H1 (cell line): ENCODE measurements at regions not wholly inside any gene's neighbourhood (a gene's known extent, or its start where the extent isn't known, plus 50 kb on each side); places are given as distances from the start of the nearest gene placed in this dataset.

Experiments used
- CTCF ChIA-PET: fragments of 300-600 bp; sonication (Branson Sonifier 250); formaldehyde crosslinking; loops from one replicate; lab custom pipeline; 2021; ENCODE audit not compliant: partially characterized antibody; lab: Charles Lee
- POLR2A ChIA-PET: fragments of 300-600 bp; sonication (Branson Sonifier 250); formaldehyde crosslinking; loops from one replicate; lab custom pipeline; 2021; ENCODE audit warnings: inconsistent platforms; ENCODE audit not compliant: partially characterized antibody; lab: Charles Lee
- DNase-seq, 2 experiments: peaks; one replicate each; pipeline versions ENCODE4 v3.0.0 to v3.0.0-alpha.2; 2010 to 2022; ENCODE audit warnings: low spot score in 2 of 2, low read depth in 1 of 2, mixed read lengths in 1 of 2
- FAIRE-seq: peaks from 2 replicates; lab custom pipeline; 2011; peaks lifted over from hg19 to GRCh38; lab: Jason Lieb, UNC
- H2AFZ ChIP-seq: 2 replicates; pipeline ENCODE4 v1.8.1; 2012; ENCODE audit warnings: low read length, inconsistent platforms
- H2AK5ac ChIP-seq: 2 replicates; pipeline ENCODE4 v1.6.1; 2013; ENCODE audit warnings: low read depth, low read length
- H2BK120ac ChIP-seq: replicated peaks from 2 replicates; pipeline ENCODE3; 2013; ENCODE audit warnings: low read depth, low read length, inconsistent platforms
- H2BK12ac ChIP-seq: 2 replicates; pipeline ENCODE4 v1.6.1; 2013; ENCODE audit warnings: low read depth, low read length
- H2BK15ac ChIP-seq: 2 replicates; pipeline ENCODE4 v1.6.1; 2013; ENCODE audit warnings: low read length
- H2BK20ac ChIP-seq: 2 replicates; pipeline ENCODE4 v1.6.1; 2013; ENCODE audit warnings: low read length
- H2BK5ac ChIP-seq: 2 replicates; pipeline ENCODE4 v1.6.1; 2013; ENCODE audit warnings: low read depth, low read length
- H3K14ac ChIP-seq: 2 replicates; pipeline ENCODE4 v1.6.1; 2013; ENCODE audit warnings: inconsistent platforms; ENCODE audit not compliant: insufficient read length
- H3K18ac ChIP-seq: 2 replicates; pipeline ENCODE4 v1.6.1; 2013; ENCODE audit warnings: low read length; ENCODE audit errors: extremely low read depth
- H3K23ac ChIP-seq: 2 replicates; pipeline ENCODE4 v1.6.1; 2013; ENCODE audit warnings: inconsistent platforms; ENCODE audit not compliant: insufficient read length
- H3K23me2 ChIP-seq: 2 replicates; pipeline ENCODE4 v1.6.1; 2013; ENCODE audit warnings: low read depth, low read length
- H3K27ac ChIP-seq: 2 replicates; pipeline ENCODE4 v1.6.1; 2011; ENCODE audit warnings: low read depth, low read length, inconsistent platforms
- H3K27me3 ChIP-seq, 4 experiments: replicated peaks in 1 of 4; 1 replicate in 1 of 4; 2 replicates in 3 of 4; pipeline versions ENCODE4 v1.6.1 to v1.8.1; 2011 to 2013; ENCODE audit warnings: low read length in 3 of 4, mild to moderate bottlenecking in 3 of 4, inconsistent platforms in 2 of 4, mixed read lengths in 2 of 4, moderate library complexity in 1 of 4; ENCODE audit not compliant: control insufficient read depth in 3 of 4, insufficient read depth in 3 of 4; ENCODE audit errors: extremely low read depth in 1 of 4
- H3K36me3 ChIP-seq, 4 experiments: 2 replicates each; pipeline versions ENCODE4 v1.6.1 to v1.8.1; 2011 to 2013; ENCODE audit warnings: mild to moderate bottlenecking in 4 of 4, low read length in 3 of 4, moderate library complexity in 2 of 4, control low read depth in 1 of 4, inconsistent platforms in 1 of 4; ENCODE audit not compliant: insufficient read depth in 4 of 4, control insufficient read depth in 2 of 4
- H3K4ac ChIP-seq: replicated peaks from 2 replicates; pipeline ENCODE3; 2013; ENCODE audit warnings: low read length, low read depth, mixed read lengths, inconsistent platforms; ENCODE audit not compliant: insufficient read length
- H3K4me1 ChIP-seq, 4 experiments: replicated peaks in 1 of 4; 1 replicate in 1 of 4; 2 replicates in 3 of 4; pipeline versions ENCODE4 v1.6.1 to v1.8.1; 2011 to 2013; ENCODE audit warnings: low read length in 3 of 4, inconsistent platforms in 2 of 4, mixed read lengths in 1 of 4; ENCODE audit not compliant: insufficient read depth in 4 of 4, control insufficient read depth in 3 of 4
- H3K4me2 ChIP-seq, 2 experiments: 2 replicates each; pipeline versions ENCODE4 v1.6.1 to v1.8.1; 2011 to 2013; ENCODE audit warnings: low read depth in 2 of 2, low read length in 2 of 2, control low read depth in 1 of 2, inconsistent platforms in 1 of 2, mild to moderate bottlenecking in 1 of 2; ENCODE audit not compliant: insufficient read depth in 1 of 2
- H3K4me3 ChIP-seq, 4 experiments: fragments of 200-600, 300-600 bp in 1 of 4; sonication (generic), shearing (Covaris generic), sonication (Bioruptor Twin) in 1 of 4; 2 replicates each; pipeline versions ENCODE4 v1.5.1 to v1.8.1; 2011 to 2016; ENCODE audit warnings: low read length in 4 of 4, low read depth in 3 of 4, control low read depth in 2 of 4, inconsistent platforms in 2 of 4, mild to moderate bottlenecking in 2 of 4, mixed read lengths in 1 of 4, moderate library complexity in 1 of 4; ENCODE audit not compliant: insufficient read depth in 2 of 4; ENCODE audit errors: extremely low read depth in 1 of 4
- H3K56ac ChIP-seq: replicated peaks from 2 replicates; pipeline ENCODE3; 2013; ENCODE audit warnings: low read depth, mild to moderate bottlenecking, mixed read lengths, low read length, inconsistent platforms; ENCODE audit not compliant: insufficient read length
- H3K79me1 ChIP-seq: 2 replicates; pipeline ENCODE4 v1.6.1; 2013; ENCODE audit warnings: low read depth, low read length, control low read depth
- H3K79me2 ChIP-seq, 2 experiments: 2 replicates each; pipeline versions ENCODE4 v1.6.1 to v1.8.1; 2012 to 2013; ENCODE audit warnings: low read length in 2 of 2, mild to moderate bottlenecking in 2 of 2, inconsistent platforms in 1 of 2; ENCODE audit not compliant: insufficient read depth in 2 of 2, control insufficient read depth in 1 of 2
- H3K9ac ChIP-seq, 4 experiments: replicated peaks in 1 of 4; 1 replicate in 1 of 4; 2 replicates in 3 of 4; pipeline versions ENCODE4 v1.6.1 to v1.8.1; 2011 to 2013; ENCODE audit warnings: low read depth in 3 of 4, low read length in 3 of 4, control low read depth in 2 of 4, mild to moderate bottlenecking in 2 of 4, moderate library complexity in 2 of 4, inconsistent platforms in 1 of 4; ENCODE audit errors: extremely low read depth in 1 of 4
- H3K9me3 ChIP-seq, 2 experiments: 2 replicates each; pipeline versions ENCODE4 v1.6.1 to v1.8.1; 2012 to 2013; ENCODE audit warnings: mild to moderate bottlenecking in 2 of 2, moderate library complexity in 2 of 2, control low read depth in 1 of 2, inconsistent platforms in 1 of 2, low read depth in 1 of 2, low read length in 1 of 2, mixed read lengths in 1 of 2; ENCODE audit not compliant: insufficient read depth in 2 of 2
- H4K20me1 ChIP-seq, 2 experiments: replicated peaks in 1 of 2; 2 replicates each; pipeline versions ENCODE3 to v1.8.1; 2011 to 2013; ENCODE audit warnings: inconsistent platforms in 2 of 2, low read length in 2 of 2, mild to moderate bottlenecking in 1 of 2; ENCODE audit not compliant: insufficient read depth in 2 of 2, control insufficient read depth in 1 of 2
- H4K5ac ChIP-seq: 2 replicates; pipeline ENCODE4 v1.6.1; 2013; ENCODE audit warnings: low read length, low read depth, mixed read lengths, inconsistent platforms; ENCODE audit not compliant: insufficient read length
- H4K8ac ChIP-seq: 2 replicates; pipeline ENCODE4 v1.8.0; 2013; ENCODE audit warnings: mild to moderate bottlenecking, moderate library complexity, low read length, inconsistent platforms; ENCODE audit not compliant: insufficient read depth; ENCODE audit errors: extremely low read depth
- H4K91ac ChIP-seq: replicated peaks from 2 replicates; pipeline ENCODE3; 2013; ENCODE audit warnings: low read length, mixed read lengths, inconsistent platforms; ENCODE audit not compliant: insufficient read length
- ATF2 ChIP-seq: IDR thresholded peaks from 2 replicates; pipeline ENCODE4 v1.6.1; 2012; ENCODE audit warnings: low read length, inconsistent platforms
- CEBPB ChIP-seq: IDR thresholded peaks from 2 replicates; pipeline ENCODE4 v1.6.1; 2012; ENCODE audit warnings: low read depth, low read length
- CTCF ChIP-seq, 3 experiments: IDR thresholded peaks; 1 replicate in 2 of 3; 2 replicates in 1 of 3; pipeline versions ENCODE4 v1.5.1 to v1.6.1; 2011; ENCODE audit warnings: low read length in 3 of 3, mild to moderate bottlenecking in 3 of 3, inconsistent platforms in 2 of 3, low read depth in 1 of 3, moderate library complexity in 1 of 3; ENCODE audit not compliant: insufficient read depth in 1 of 3; ENCODE audit errors: control extremely low read depth in 1 of 3
- GTF2F1 ChIP-seq: IDR thresholded peaks from 2 replicates; pipeline ENCODE4 v1.6.1; 2012; ENCODE audit warnings: low read depth, low read length, improper control_type of control experiment, borderline replicate concordance
- POLR2AphosphoS5 ChIP-seq: IDR thresholded peaks from 2 replicates; pipeline ENCODE4 v1.6.1; 2011; ENCODE audit warnings: low read depth, low read length
- RBBP5 ChIP-seq: IDR thresholded peaks from 2 replicates; pipeline ENCODE4 v1.7.1; 2012; ENCODE audit warnings: low read depth, mild to moderate bottlenecking, inconsistent platforms, low read length, moderate library complexity, borderline replicate concordance
- RNF2 ChIP-seq: fragments of 200-900, 300-1000 bp; sonication (generic); IDR thresholded peaks from 2 replicates; pipeline ENCODE4 v1.7.1; 2016; ENCODE audit warnings: borderline replicate concordance, low read depth, mild to moderate bottlenecking, antibody characterized with exemption, low read length; ENCODE audit not compliant: poor library complexity, severe bottlenecking; ENCODE audit errors: missing control alignments
- SIRT6 ChIP-seq: IDR thresholded peaks from one replicate; pipeline ENCODE4 v1.7.1; 2012; ENCODE audit warnings: low read length, inconsistent platforms
- WGBS, 2 experiments: shearing (Covaris generic) in 1 of 2; methylation state at CpG; one replicate each; pipeline versions ENCODE4 v1.1.6 to v1.1.7; 2013 to 2015; ENCODE audit warnings: low lambda C conversion rate in 2 of 2, mixed read lengths in 2 of 2, inconsistent platforms in 1 of 2, low coverage in 1 of 2, missing lambda C conversion rate in 1 of 2; ENCODE audit not compliant: insufficient replicate concordance in 2 of 2, insufficient coverage in 1 of 2, insufficient read length in 1 of 2; ENCODE audit errors: extremely low coverage in 1 of 2, missing lambda C conversion rate in 1 of 2; 5-methylcytosine and 5-hydroxymethylcytosine counted together
- TF ChIP-seq, protein P1 (sequence below): IDR thresholded peaks from 2 replicates; pipeline ENCODE4 v1.6.1; 2011; ENCODE audit warnings: low read length, improper control_type of control experiment

DNA sequence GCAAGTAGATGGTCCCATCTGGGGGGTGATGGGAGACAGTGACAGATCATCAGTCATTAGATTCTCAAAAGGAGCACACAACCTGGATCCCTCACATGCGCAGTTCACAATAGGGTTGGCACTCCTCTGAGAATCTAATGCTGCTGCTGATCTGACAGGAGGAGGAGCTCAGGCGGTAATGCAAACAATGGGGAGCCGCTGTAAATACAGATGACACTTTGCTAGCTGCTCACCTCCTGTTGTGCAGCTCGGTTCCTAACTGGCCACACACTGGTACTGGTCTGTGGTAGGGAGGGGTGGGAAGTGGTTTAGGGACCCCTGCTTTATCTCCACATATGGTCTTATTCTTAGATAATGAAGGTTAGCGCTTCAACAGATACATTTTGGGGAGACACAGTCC, 506.6 kb downstream of the PLCL1 start:
- Histone ChIP-seq H3K14ac (no peak overlapping the region), H4K8ac (no peak overlapping the region), H3K23me2 (no peaks in the 10 kb centered on the region; the same call in 1 of the 2 replicates), H3K4me1 (no peaks in the 10 kb centered on the region; a peak in 2 of 7 replicates), H3K79me2 (no peaks in the 10 kb centered on the region), H3K27ac (no peak overlapping the region), H4K20me1 (no peaks in the 10 kb centered on the region), H2AFZ (no peak overlapping the region), H4K5ac (no peak overlapping the region), H2AK5ac (no peak overlapping the region), H3K56ac (no peak overlapping the region), H4K91ac (no peak overlapping the region), H3K23ac (no peak overlapping the region), H3K4ac (no peak overlapping the region), H3K4me2 (no peak overlapping the region), H3K79me1 (no peaks in the 10 kb centered on the region), H2BK20ac (no peak overlapping the region), H3K9me3 (no peaks in the 10 kb centered on the region), H3K27me3 (no peaks in the 10 kb centered on the region), H2BK5ac (no peak overlapping the region), H3K18ac (no peak overlapping the region), H2BK15ac (no peak overlapping the region), H3K4me3 (no peak overlapping the region), H3K9ac (no peak overlapping the region), H2BK120ac (no peak overlapping the region), H3K36me3 (no peaks in the 10 kb centered on the region), H2BK12ac (no peak overlapping the region)
- POLR2A ChIA-PET = no interaction called here
- DNase-seq = no peak
- CTCF ChIA-PET = interaction anchor here (0.6 to 3.6 kb wide), 11 partner anchors 8 to 1270 kb away, joined by 3 to 13 read pairs (median 4); no protein-coding TSS in a partner anchor
- FAIRE-seq = no peak
- 93% methylated on average over 5 of the region's 5 CpGs; no CpG with 5 or more reads in 1 of the 2 experiments for WGBS, 2 experiments
- no peak for TF ChIP-seq RNF2
- TF ChIP-seq GTF2F1 = no peak
- TF ChIP-seq RBBP5 = no peak
- TF ChIP-seq POLR2AphosphoS5 = no peak
- no peak for TF ChIP-seq CEBPB
- TF ChIP-seq, protein P1, sequence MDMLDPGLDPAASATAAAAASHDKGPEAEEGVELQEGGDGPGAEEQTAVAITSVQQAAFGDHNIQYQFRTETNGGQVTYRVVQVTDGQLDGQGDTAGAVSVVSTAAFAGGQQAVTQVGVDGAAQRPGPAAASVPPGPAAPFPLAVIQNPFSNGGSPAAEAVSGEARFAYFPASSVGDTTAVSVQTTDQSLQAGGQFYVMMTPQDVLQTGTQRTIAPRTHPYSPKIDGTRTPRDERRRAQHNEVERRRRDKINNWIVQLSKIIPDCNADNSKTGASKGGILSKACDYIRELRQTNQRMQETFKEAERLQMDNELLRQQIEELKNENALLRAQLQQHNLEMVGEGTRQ = no peak
- no peak for TF ChIP-seq CTCF (IDR thresholded peaks at IDR 0.05; ENCODE audit: control extremely low read depth in 1 of 3, insufficient read depth in 1 of 3, low read depth in 1 of 3, low read length in 3 of 3)
- TF ChIP-seq SIRT6 = no peak
- TF ChIP-seq ATF2 = no peak
